ENCODE measurements at regions not wholly inside any gene's neighbourhood (a gene's known extent, or its start where the extent isn't known, plus 50 kb on each side); places are given as distances from the start of the nearest gene placed in this dataset.

- TF ChIP-seq DNMT1 (CRISPR knock-in tag; IDR thresholded peaks at IDR 0.05): no peak
- TF ChIP-seq, protein P1, sequence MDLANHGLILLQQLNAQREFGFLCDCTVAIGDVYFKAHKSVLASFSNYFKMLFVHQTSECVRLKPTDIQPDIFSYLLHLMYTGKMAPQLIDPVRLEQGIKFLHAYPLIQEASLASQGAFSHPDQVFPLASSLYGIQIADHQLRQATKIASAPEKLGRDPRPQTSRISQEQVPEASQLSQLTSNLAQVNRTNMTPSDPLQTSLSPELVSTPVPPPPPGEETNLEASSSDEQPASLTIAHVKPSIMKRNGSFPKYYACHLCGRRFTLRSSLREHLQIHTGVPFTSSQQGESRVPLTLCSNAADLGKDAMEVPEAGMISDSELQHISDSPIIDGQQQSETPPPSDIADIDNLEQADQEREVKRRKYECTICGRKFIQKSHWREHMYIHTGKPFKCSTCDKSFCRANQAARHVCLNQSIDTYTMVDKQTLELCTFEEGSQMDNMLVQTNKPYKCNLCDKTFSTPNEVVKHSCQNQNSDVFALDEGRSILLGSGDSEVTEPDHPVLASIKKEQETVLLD (CRISPR knock-in tag; IDR thresholded peaks at IDR 0.05; ENCODE audit: low read depth): no peak
- no peak for TF ChIP-seq AFF4 (CRISPR knock-in tag; IDR thresholded peaks at IDR 0.05)
- TF ChIP-seq ZFP36L1 (CRISPR knock-in tag; IDR thresholded peaks at IDR 0.05): no peak
- no peak for TF ChIP-seq SATB2 (CRISPR knock-in tag; IDR thresholded peaks at IDR 0.05)
- TF ChIP-seq POLR2AphosphoS5 (IDR thresholded peaks at IDR 0.05; ENCODE audit: low read depth, low read length): no peak
- no peak for TF ChIP-seq ZNF124 (CRISPR knock-in tag; IDR thresholded peaks at IDR 0.05)
- TF ChIP-seq SP2 (CRISPR knock-in tag; IDR thresholded peaks at IDR 0.05): no peak
- TF ChIP-seq TEAD3 (CRISPR knock-in tag; optimal IDR thresholded peaks at IDR 0.05; ENCODE audit: borderline replicate concordance): no peak
- no peak for TF ChIP-seq CTCF (CRISPR knock-in tag; IDR thresholded peaks at IDR 0.05)
- no peak for TF ChIP-seq ZNF383 (CRISPR knock-in tag; IDR thresholded peaks at IDR 0.05; ENCODE audit: borderline replicate concordance)
- TF ChIP-seq ZNF724P (CRISPR knock-in tag; IDR thresholded peaks at IDR 0.05; ENCODE audit: borderline replicate concordance): no peak
- TF ChIP-seq KDM1A (CRISPR knock-in tag; IDR thresholded peaks at IDR 0.05): no peak
- TF ChIP-seq CBFB (CRISPR knock-in tag; IDR thresholded peaks at IDR 0.05): no peak
Measured at GRCh38 chr6:138557147-138557546, 57.9 kb upstream of the NHSL1 start.
